Smooth muscle cell (in vitro differentiated cells): ENCODE measurements at regions not wholly inside any gene's neighbourhood (a gene's known extent, or its start where the extent isn't known, plus 50 kb on each side); places are given as distances from the start of the nearest gene placed in this dataset.

ENCODE experiments used
- DNase-seq: peaks from one replicate; lab custom pipeline; 2025; ENCODE audit not compliant: unreplicated experiment; lab: John Stamatoyannopoulos, UW
- H2AFZ ChIP-seq: fragments of 200-600 bp; sonication (generic); 2 replicates; pipeline ENCODE4 v1.6.0; 2016; ENCODE audit warnings: antibody characterized with exemption, low read depth, mild to moderate bottlenecking
- H3F3A ChIP-seq: fragments of 200-600 bp; sonication (generic); 2 replicates; pipeline ENCODE4 v1.6.0; 2017; ENCODE audit warnings: antibody characterized with exemption, low read depth
- H3K27ac ChIP-seq: fragments of 200-600 bp; sonication (generic); 2 replicates; pipeline ENCODE4 v1.5.1; 2016; ENCODE audit warnings: low read depth, mild to moderate bottlenecking
- H3K27me3 ChIP-seq: fragments of 200-600 bp; sonication (generic); 2 replicates; pipeline ENCODE4 v1.6.1; 2016; ENCODE audit warnings: low read depth, mild to moderate bottlenecking
- H3K36me3 ChIP-seq: fragments of 200-600 bp; sonication (generic); 2 replicates; pipeline ENCODE4 v1.5.1; 2016; ENCODE audit warnings: low read depth
- H3K4me1 ChIP-seq: fragments of 200-600 bp; sonication (generic); 2 replicates; pipeline ENCODE4 v1.5.1; 2016; ENCODE audit warnings: low read depth
- H3K4me2 ChIP-seq: fragments of 200-600 bp; sonication (generic); 2 replicates; pipeline ENCODE4 v1.6.0; 2016; ENCODE audit warnings: mild to moderate bottlenecking
- H3K4me3 ChIP-seq: fragments of 200-600 bp; sonication (generic); 2 replicates; pipeline ENCODE4 v1.5.1; 2016; ENCODE audit warnings: mild to moderate bottlenecking
- H3K79me2 ChIP-seq: fragments of 200-600 bp; sonication (generic); 2 replicates; pipeline ENCODE4 v1.6.0; 2016; ENCODE audit warnings: low read depth, mild to moderate bottlenecking
- H3K9ac ChIP-seq: fragments of 200-600 bp; sonication (generic); 2 replicates; pipeline ENCODE4 v1.6.0; 2016; ENCODE audit warnings: low read depth
- H3K9me3 ChIP-seq: fragments of 200-600 bp; sonication (generic); replicated peaks from 2 replicates; pipeline ENCODE4 v1.5.1; 2016; ENCODE audit warnings: low read depth
- H4K20me1 ChIP-seq: fragments of 200-600 bp; sonication (generic); 2 replicates; pipeline ENCODE4 v1.6.0; 2016; ENCODE audit warnings: low read depth
- WGBS: methylation state at CpG from one replicate; pipeline ENCODE4 v1.1.7; 2016; ENCODE audit warnings: low lambda C conversion rate; 5-methylcytosine and 5-hydroxymethylcytosine counted together
- TF ChIP-seq, protein P1 (sequence below): fragments of 200-600 bp; sonication (generic); IDR thresholded peaks from 2 replicates; pipeline ENCODE4 v1.5.1; 2017; ENCODE audit warnings: borderline replicate concordance, mild to moderate bottlenecking, antibody characterized with exemption; ENCODE audit not compliant: insufficient read depth, poor library complexity, severe bottlenecking

DNA sequence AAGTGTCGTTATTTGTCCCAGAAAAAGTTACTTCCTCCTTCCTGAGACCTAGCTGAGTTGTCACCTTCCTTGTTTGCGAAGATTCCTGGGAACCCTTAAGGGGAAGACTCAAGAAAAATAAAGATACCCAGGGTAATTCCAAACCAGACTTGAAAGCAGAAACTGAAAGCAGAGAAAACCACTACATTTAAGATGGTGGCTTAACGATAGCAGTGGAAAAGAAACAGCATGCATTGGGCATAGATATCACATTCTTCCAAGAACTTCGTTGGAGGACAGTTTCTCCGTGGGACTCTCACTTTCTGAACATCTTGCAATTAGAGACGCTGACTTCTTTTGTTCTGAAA is 89.1 kb downstream of the FAM76B start:
- H3K4me3 ChIP-seq: no peak overlapping the region
- 46% methylated on average over 6 of the region's 6 CpGs for WGBS
- H2AFZ ChIP-seq: peak overlapping the region; percentile 60
- H3F3A ChIP-seq: peaks cover 30% of the 10 kb centered on the region
- H3K27me3 ChIP-seq: no peaks in the 10 kb centered on the region
- TF ChIP-seq, protein P1, sequence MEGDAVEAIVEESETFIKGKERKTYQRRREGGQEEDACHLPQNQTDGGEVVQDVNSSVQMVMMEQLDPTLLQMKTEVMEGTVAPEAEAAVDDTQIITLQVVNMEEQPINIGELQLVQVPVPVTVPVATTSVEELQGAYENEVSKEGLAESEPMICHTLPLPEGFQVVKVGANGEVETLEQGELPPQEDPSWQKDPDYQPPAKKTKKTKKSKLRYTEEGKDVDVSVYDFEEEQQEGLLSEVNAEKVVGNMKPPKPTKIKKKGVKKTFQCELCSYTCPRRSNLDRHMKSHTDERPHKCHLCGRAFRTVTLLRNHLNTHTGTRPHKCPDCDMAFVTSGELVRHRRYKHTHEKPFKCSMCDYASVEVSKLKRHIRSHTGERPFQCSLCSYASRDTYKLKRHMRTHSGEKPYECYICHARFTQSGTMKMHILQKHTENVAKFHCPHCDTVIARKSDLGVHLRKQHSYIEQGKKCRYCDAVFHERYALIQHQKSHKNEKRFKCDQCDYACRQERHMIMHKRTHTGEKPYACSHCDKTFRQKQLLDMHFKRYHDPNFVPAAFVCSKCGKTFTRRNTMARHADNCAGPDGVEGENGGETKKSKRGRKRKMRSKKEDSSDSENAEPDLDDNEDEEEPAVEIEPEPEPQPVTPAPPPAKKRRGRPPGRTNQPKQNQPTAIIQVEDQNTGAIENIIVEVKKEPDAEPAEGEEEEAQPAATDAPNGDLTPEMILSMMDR: no peak
- H3K9ac ChIP-seq: peak overlapping the region; percentile 24
- H3K9me3 ChIP-seq: no peaks in the 10 kb centered on the region
- peak overlapping the region; percentile 84 for H3K27ac ChIP-seq
- H3K79me2 ChIP-seq: no peaks in the 10 kb centered on the region
- no peaks in the 10 kb centered on the region for H3K36me3 ChIP-seq
- H3K4me2 ChIP-seq: peak overlapping the region; percentile 79
- no peak for DNase-seq
- H3K4me1 ChIP-seq: peaks cover 57% of the 10 kb centered on the region
- H4K20me1 ChIP-seq: no peaks in the 10 kb centered on the region

DNA sequence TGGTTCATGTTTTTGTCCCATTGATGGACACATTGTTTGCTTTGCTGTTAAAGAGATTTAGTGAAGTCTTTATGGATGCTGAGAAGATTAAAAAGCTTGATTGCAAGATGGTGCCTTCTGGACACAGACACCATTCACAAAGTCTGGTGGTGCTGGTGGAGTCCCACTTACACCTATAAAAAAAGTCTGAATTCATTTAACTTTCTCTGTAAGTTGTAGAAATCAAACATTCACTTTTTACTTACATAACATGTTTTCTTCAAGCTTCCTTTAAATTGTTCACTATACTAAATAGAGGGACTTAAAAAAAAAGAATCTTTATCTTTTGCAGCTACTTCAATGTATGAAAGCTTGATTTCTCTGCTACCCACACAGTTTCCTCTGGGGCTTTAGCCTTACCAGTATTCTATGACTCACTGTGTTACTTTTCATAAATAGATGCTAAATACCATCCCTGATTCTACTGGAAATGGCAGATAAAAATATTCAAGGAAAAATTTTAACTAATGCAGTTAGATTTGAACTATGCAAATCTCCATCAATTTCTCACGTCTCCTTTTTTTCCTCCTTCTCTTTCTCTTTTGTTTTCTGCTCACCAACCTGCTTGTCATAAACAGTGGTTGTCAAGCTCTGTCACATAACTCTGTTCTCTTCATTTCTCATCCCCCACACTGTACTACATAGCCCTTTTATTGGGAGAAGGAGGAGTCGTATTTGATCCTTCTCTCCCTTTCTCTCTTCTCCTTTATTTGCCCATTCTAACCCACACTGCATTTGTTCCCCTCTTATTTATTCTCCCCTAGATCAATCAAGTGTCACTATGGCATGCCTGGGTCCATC is 89.7 kb downstream of the FAM76B start:
- Histone ChIP-seq H3K4me2 (peak overlapping the region; percentile 79), H3K79me2 (no peaks in the 10 kb centered on the region), H3K9ac (peak overlapping the region; percentile 24), H2AFZ (peak overlapping the region; percentile 60), H3K27me3 (no peaks in the 10 kb centered on the region), H3K4me1 (peaks cover 51% of the 10 kb centered on the region), H3K4me3 (no peak overlapping the region), H3K36me3 (no peaks in the 10 kb centered on the region), H3K9me3 (no peaks in the 10 kb centered on the region), H4K20me1 (no peaks in the 10 kb centered on the region), H3K27ac (peak overlapping the region; percentile 84), H3F3A (peaks cover 30% of the 10 kb centered on the region)
- TF ChIP-seq, protein P1: no peak
- whole genome bisulfite sequencing: 44% methylated on average over 2 of the region's 2 CpGs
- DNase-seq: no peak

DNA sequence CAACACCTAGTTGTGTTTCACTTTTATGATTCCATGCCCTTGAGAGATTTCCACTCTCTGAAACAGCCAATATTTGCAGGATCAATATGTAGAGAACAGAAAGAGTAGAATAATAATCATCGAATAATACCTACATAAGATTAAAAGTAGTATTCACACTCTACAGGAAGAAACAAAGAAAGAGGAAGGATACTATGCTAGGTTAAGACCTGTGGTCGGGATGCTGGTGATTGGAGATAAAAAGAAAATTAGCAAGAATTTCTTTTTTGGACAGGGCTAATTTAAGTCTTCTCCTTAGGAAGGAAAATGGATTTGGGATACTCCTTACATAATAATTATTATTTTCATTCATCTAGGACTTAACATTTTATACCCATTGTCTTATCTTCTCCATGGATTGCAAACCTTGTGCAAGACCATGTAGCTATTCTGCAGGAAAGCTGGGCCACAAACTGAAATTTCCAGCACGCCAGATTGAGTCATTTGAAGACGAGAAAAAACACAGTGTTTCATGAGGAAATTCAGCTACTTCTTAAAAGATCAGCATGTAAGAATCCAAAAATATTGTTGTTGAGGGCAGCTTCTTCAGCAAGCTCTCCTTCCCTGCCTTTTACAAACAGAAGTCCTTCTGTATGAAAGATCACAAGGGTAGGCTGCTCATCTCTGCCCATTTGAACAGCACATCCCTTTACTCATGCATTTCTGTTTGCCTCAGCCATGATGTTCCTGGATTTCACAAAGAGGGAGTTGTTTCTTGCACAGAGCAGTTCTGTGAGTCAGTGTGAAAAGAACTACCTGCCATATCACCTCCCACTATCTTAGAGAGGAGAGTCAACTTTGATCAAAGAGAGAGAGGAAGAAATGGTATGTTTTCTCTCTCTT is 90.7 kb downstream of the FAM76B start:
- H3K4me1 ChIP-seq: peaks cover 43% of the 10 kb centered on the region
- H2AFZ ChIP-seq: peak overlapping the region; percentile 3
- H3K36me3 ChIP-seq: no peaks in the 10 kb centered on the region
- 47% methylated on average over 4 of the region's 4 CpGs for WGBS
- TF ChIP-seq, protein P1: no peak
- H3K27ac ChIP-seq: peak overlapping the region; percentile 84
- no peaks in the 10 kb centered on the region for H3K9me3 ChIP-seq
- no peaks in the 10 kb centered on the region for H3K27me3 ChIP-seq
- peak overlapping the region; percentile 21 for H3K9ac ChIP-seq
- H4K20me1 ChIP-seq: no peaks in the 10 kb centered on the region
- peaks cover 30% of the 10 kb centered on the region for H3F3A ChIP-seq
- DNase-seq: no peak
- no peak overlapping the region for H3K4me3 ChIP-seq
- H3K4me2 ChIP-seq: peak overlapping the region; percentile 79
- H3K79me2 ChIP-seq: no peaks in the 10 kb centered on the region
